GM19397 (cell line): ENCODE measurements at regions not wholly inside any gene's neighbourhood (a gene's known extent, or its start where the extent isn't known, plus 50 kb on each side); places are given as distances from the start of the nearest gene placed in this dataset.

ENCODE experiments used
- ATAC-seq: cut with Tn5 transposase; IDR thresholded peaks from one replicate; pipeline ENCODE4 v1.9.1; 2021; ENCODE audit warnings: mild to moderate bottlenecking, moderate library complexity; ENCODE audit not compliant: unreplicated experiment

DNA sequence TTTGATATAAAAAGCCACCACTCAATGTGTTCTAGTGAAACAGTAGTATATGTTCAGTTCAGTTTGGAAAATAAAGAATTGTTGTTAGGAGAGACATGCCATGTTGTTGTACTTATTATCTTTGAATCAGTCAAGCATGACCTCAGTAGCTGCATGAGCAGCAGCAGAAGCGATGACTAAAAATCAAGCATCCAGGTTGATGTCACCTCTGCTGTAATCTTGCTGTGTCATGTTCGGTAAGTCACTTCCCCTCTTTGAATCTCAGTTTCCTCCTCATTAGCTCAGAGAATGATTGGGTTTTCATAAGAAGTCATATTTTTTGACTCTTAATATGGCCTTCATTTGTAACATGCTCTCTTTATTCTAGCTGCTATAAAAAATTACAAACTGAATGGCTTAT lies 428.4 kb upstream of the B3GALT2 start:
- no peak for ATAC-seq

DNA sequence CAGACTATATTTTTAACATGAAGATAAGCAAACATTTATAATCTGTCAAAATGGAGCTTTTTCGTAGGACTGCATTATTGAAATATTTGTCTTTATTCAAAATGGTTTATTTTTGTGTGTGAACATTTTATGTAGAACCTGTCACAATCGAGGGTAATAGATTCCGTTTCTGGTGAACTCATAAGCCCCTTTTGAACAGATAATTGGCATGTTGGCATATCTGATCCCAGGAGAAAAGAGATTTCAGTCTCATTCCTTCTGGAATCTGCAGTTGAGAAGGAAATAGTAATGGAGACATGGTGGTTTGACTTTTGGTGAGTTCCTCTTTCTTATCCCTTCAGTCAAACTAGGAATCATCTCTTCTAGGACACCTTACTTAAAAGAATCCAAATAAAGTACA lies 427.9 kb upstream of the B3GALT2 start:
- ATAC-seq = no peak

DNA sequence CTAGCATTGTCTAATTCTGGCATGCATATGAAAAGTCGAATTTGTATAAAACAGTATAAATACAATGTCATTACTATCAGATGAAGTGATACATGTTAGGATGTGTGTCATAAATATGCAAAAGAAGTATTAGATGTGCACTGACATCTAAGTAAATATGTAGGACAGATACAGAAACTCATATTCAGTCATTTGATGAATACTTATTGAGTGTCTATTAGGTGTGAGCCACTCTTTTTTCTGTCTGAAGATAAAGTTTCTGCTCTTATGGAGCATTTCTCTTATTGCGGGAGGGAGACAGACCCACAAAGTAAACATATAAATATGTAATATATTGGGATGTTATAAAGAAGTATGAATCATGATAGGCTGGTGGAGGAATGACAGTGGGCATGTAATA lies 426.6 kb upstream of the B3GALT2 start:
- no peak for ATAC-seq

DNA sequence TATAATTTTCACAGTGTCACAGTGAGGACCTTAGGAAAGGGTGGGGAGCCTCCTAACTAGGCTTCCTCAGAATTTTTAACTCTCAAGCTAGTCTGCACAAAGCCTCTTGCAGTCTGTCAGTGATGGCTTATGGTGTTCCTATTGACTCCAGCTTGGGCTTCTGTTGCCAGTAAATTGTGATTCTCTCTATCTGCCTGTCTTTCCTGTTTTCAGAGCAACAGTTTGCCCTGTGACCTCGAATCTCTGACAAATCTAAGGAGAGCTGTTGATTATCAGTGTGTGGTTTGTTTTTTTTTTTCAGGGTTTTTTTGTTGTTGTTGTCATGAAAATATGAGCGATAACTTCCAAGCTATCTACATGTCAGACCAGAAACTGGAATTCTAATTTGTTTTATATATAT lies 423.2 kb upstream of the B3GALT2 start:
- no peak for ATAC-seq

DNA sequence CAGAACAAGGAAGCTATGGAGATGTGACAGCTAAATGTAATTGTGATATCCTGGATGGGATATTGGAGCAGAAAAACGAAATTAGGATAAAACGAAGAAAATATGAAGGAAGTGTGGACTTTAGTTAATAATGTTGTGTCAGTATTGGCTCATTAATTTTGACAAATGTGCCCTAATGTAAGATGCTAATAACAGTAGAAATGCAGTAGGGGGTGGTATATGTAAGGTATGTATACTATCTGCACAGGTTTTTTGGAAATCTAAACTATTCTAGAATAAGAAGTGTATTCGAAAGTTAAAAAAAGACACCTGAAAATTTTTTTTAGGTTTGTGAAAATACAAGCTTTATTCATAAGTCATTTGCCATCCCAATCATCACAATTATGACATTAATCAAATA lies 421.4 kb upstream of the B3GALT2 start:
- no peak for ATAC-seq

DNA sequence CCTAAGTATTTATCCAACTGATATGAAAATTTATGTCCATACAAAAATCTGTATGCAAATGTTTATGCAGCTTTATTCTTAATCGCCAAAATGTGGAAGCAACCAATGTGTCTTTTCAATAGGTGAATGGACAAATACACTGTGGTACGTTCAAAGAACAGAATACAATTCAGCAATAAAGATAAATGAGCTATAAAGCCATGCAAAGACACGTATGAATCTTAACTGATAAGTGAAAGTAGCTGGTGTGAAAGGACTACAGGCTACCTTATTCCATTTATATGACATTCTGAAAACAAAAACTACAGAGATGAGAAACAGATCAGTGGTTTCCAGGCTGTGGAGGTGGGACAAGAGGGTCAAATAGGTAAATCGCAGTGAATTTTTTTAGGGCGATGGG lies 419.6 kb upstream of the B3GALT2 start:
- no peak for ATAC-seq

DNA sequence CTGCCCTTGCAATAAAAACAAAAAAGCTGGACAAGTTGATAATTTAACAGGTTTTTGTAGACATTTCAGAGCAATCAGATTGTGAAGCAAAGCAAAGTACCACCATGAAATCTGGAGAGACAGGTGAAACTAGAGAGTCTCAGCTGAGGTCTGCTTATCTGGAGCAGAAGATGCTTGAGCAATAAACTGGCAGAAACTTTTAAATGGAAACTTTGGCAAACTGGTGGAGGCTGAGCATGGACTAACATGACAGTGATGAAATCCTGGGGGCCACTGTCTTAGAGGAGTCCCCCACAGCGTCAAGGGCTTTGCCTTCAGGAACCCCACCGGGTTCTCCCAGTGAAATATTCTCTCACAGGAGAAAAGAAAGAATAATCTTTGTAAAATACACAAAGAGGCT lies 416.3 kb upstream of the B3GALT2 start:
- no peak for ATAC-seq

DNA sequence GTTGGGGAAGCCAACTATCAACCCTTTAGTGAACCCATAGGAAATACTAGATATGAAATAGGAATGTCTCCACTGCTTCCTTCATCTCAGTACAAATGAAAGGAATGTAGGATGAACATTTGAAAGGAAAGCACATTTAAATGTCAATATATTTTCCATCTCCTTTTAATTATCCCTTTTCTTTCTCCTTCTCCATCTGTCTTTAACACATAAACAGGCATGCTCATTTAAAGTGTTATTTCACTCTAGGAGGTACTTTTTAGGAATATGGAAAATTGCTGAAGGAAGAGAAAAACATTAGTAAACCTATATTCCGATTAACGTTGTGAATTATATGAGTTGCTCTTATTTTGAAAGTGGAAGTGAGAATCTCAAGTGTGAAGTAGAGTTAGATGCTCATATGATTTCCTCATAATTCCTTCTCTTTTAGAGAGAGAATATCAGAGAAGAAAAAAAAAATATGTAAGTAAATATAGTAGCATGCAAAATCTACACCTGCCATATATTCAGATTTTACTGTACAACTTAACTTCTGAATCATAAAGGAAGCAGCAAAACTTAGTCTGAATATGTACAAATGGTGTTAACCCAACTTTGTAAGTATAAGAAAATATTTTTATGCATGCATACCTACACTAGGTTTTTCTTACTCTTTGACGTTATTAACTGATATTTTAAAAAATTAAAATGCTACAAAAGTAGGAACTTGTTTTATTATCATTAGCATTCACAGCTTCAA lies 406.9 kb upstream of the B3GALT2 start:
- no peak for ATAC-seq

DNA sequence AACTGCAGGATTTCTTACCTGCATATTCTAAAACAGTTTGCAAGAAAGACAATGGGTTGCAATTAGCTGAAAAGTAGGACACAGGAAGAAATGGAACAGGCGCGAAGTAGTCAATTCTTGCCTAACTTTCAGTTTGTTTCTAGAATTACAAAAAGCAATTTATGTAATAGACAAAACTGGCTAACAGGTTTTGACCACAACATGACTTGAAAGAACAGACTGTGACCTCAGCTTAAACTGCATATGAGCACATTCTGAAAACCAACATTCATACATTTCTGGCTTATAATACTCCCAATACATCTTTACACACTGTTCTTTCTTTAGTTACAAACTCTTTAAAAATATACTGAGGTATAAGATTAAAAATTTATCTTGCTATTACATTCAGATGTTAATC lies 405.9 kb upstream of the B3GALT2 start:
- no peak for ATAC-seq

DNA sequence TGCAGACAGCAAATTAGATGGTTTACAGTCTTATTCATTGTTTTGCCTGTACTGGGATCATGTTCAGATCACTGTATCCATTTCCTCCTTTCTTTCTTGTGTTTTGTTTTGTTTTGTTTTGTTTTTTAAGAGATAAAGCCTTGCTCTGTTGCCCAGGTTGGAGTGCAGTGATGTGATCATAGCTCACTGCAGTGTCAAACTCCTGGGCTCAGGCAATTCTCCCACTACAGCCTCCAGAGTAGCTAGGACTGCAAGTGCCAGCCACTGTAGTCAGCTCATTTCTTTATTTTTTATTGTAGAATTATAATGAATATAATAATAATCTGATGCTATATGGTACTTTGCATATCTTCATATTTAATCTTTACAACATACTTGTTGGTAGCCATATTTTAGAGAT lies 403.7 kb upstream of the B3GALT2 start:
- ATAC-seq = no peak

DNA sequence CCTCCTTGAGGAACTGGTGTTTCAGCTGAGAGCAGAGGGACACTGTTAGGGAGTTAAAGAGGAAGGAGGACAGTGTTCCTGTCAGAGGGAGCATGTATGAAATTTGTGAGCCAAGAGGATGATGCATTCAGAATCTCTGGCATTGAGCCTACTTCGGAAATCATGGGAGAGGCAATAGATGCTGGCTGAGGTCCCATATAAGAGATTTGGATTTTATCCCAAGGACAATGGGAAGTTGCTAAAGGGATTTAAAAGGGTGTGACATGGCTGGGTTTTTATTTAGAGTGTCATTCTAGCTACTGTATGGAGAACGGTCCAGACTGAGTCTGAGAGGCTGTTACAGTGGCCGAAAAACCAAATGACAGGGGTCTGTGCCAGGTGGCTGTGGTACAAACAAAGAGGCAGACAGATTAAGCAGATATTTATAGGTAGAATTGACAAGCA lies 403.2 kb upstream of the B3GALT2 start:
- no peak for ATAC-seq

DNA sequence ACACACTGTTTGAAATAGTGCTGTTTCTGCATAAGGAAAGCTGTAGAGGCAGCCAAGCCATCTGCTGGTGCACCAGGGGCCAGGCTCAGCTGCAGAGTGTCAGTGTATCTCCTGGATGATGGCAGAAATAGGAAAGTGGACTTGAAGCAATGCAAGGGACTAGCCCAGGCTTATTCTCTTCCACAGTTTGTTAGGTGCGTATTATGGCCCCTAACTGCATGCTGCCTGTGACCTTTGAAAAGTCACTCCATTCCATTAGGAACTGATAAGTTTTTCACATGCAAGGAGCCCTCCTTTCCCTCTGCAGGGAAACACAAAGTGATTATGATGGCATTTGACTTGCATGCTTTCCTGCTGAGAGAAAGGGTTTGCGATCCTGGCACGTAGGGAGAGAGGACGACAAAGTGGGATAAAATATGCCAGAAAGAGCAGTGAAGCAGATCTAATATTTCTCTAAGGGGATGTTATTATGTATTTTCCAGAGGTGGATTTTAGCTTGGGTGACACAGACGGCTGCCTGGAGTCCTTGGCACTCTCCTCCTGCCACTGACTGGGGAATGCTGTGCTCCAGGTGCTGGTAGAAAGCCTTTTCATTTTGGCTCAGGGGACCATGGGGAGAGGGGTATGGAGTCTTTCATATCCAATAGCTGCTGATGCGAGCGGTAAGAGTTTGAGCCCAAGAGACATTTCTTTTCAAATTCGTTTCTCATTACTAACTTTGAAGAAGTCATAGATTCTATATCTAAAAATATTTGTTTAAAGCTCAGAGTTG lies 402.1 kb upstream of the B3GALT2 start:
- ATAC-seq = no peak

DNA sequence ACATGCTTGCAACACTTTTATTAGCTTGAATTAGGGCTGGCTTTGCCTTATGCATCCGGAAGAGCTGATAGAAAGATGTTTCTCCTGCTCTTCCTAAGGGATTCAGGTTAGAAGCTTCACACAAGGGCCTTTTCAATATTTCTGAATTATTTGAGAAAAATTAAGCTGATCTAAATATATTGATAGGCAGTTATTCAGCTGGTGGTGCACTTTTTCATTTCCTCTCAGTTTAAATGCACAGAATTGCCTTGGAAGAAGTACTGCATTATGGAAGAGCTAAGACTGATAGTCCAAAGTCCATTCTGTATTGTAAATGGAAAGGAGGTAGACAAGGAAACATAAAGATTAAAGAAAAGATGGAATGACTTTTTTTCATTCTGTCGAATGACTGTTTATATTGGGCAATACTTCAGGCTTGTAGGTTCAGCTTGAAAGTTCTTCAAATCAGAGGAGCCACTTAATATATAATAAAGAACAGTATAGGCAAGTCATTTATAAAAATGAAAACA lies 398.4 kb upstream of the B3GALT2 start:
- ATAC-seq = no peak

DNA sequence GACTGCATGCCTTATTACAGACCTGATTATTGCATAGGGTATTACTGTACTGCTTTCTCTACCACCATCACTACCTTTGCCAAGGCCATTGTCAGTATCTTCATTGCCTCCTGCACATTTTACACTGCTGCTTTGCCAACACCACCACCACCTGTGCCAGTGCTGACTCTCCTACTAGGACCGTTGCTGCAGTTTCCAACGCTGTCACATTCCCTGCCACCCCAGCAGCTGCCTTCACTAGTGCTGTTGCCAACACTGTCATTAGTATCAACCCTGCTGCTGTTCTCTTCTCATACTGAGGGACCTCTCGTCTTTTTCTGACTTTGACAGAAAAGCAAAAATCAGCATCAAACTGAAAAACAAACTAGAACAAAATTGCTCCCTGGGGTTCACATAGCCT lies 394.9 kb upstream of the B3GALT2 start:
- no peak for ATAC-seq

DNA sequence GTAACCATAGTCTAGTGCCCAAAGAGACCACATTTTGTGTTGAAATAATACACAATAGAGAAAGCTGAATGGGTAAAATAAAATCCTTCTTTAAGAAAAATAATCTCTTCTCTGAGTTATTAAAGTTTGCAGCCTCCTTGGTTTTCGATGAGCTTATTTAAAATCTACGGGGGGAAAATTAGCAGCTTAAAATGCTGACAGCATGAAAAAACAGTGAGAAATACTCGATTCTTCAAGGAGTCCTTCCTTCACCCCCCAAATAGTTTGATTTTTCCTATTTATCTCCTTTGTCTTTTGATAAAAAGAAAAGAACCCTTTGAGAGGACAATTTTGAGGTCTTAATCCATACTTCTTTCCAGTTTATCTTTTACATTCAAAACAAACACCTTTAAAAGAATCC lies 394.0 kb upstream of the B3GALT2 start:
- ATAC-seq = no peak

DNA sequence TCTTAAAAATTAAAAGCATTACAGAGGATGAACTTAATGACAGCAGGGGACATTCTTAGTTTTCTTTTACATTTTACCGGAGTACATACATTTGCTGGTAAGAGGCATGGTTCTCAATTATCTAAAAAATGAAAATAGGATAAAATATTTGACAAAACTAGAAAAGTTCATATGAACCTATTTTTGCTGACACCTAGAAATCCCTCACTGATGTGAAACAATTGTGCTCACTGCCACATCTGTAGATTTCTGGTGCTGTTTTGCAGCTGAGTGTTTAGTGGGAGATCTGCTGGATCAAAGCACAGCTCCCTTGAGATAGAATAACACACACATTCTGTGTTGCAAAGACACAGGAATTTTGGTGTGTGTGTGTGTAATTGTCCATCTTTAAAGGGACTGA lies 392.9 kb upstream of the B3GALT2 start:
- ATAC-seq = no peak

DNA sequence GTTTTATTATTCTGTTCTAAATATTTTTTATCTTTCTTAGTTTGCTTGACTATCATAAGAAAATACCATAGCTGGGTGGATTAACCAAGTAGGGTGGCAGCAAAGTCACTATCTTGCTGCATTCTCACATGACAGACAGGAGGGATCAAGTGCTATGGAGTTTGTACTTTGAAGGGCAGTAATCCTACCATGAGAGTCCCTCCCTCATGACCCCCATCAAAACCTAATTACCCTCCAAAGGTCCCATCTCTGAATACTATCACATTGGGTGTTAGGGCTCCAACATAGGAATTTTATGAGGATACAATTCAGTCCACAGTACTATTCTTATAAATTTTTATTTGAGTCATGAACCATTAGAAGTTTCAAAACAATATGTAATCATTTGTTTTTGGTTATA lies 388.5 kb upstream of the B3GALT2 start:
- no peak for ATAC-seq

DNA sequence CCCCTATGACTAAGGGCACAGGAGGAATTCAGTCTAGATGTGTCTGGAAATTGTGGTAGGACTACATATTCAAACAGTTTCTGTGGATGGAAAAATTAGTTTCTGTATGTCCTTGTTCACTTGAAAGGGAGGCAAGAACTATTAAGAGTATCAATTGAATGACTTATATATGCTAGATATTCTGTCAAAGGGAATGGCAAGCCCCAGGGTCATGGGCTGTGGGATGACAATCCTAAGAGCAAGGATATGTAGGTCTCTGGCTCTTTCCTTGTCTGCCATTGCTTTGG lies 383.5 kb upstream of the B3GALT2 start:
- no peak for ATAC-seq

DNA sequence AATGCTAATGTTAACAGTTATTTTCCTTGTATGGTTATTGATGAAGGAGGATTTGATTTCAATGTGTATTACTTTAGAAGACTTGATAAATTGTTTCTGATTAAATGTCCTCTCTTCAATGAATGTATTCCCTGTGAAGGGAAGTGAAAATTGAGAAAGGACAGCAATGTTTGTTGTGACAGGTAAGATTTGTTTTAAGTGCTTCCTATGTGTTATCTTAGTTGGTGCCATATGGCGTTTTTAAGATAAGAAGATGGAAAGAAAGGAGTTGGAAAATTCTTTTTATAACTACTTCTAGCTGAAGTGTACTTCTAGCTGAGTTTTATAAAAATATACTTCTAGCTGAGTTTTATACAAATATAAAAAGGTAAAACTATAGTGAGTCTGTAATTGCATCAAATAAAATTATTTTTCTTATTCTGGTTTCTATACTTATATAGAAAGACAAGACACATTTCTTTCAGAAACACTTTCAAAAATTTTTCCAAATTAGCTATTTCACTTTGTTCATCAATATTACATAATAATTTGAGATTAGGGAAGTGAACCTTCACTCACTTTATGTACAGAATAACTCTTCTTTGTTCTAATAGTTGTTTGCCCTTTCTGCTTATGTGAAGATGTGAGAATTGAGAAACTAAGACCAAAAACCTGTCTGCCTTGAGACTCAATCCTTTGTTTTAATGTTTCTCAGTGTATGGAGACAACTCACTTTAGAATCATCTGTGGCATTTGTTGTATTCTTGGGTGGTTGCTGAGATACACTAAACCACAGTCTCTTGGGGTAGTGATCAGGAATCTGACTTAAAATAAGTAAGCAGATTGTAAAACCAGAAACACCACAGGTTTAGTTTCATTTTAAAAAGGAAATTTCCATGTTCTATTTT lies 382.9 kb upstream of the B3GALT2 start:
- ATAC-seq = no peak

DNA sequence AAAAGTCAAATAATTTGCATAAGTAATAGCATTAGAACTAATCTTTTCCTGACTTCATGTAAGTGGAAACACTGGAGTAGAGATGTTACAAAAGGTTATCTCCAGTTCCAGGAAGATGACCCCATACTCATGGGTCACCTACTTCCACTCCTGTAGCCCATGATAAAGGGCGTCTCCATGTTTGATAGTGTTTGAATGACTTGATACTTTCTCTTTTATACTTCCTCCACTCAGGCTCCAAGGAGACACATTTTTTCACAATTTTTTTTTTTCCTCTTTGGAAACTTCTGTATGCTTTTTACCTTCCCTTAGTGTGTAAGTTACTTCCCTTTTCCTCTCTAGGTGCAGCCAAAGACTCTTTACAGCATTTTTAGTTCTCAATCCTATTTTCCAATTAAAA lies 382.1 kb upstream of the B3GALT2 start:
- no peak for ATAC-seq

DNA sequence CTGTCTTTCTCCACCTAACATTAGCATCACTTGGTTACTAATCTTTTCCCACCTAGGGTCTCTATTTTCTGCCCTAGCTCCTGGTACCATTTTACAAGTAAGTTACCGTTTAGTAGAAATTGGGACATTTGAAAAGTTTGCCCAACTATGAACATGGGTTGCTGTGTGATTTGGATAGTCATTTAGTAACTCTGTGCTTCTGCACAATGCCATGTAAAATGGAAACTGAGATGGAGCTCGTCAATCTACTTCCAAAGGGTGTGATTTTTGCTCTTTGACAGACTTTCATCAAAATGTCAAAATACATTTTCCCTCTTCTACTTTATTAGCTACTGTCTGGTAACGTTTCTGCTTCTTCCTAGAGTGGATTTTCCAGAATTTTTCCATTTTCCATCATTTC lies 381.5 kb upstream of the B3GALT2 start:
- no peak for ATAC-seq

DNA sequence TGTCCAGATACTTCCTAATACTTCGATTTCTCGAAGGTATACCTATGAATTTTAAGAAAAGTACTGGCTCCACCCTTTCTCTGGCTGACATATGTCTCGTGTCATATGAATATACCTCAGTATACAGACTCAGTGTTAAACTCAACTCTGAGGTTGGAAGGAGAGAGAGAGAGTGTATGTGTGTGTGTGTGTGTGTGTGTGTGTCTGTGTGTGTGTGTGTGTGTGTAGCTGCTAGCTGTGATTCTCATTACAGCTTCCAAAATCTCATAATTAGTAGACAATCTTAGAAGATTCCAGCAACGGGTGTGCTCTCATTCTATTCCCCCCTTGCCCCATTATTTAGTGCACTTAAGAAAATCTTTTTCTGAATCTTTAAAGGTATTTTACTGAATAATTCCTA lies 380.3 kb upstream of the B3GALT2 start:
- no peak for ATAC-seq
